GM23338 (cell line): ENCODE measurements at regions not wholly inside any gene's neighbourhood (a gene's known extent, or its start where the extent isn't known, plus 50 kb on each side); places are given as distances from the start of the nearest gene placed in this dataset.

Source experiments
- ATAC-seq: fragments of 200-7000 bp; cut with Tn5 transposase; 3 replicates; pipeline ENCODE4 v1.9.1; 2020
- DNase-seq: peaks from one replicate; pipeline ENCODE4 v3.0.0-alpha.2; 2015; ENCODE audit warnings: low spot score
- H2AFZ ChIP-seq: fragments of 200-600 bp; sonication (generic); 2 replicates; pipeline ENCODE4 v1.8.0; 2016; ENCODE audit warnings: antibody characterized with exemption, mild to moderate bottlenecking, moderate library complexity
- H3F3A ChIP-seq: fragments of 200-600 bp; sonication (generic); replicated peaks from 2 replicates; pipeline ENCODE4 v1.8.0; 2017; ENCODE audit warnings: antibody characterized with exemption, mixed run types, low read depth
- H3K27ac ChIP-seq: fragments of 200-600 bp; sonication (generic); 2 replicates; pipeline ENCODE4 v1.6.1; 2016; ENCODE audit warnings: low read depth
- H3K27me3 ChIP-seq: fragments of 200-600 bp; sonication (generic); 2 replicates; pipeline ENCODE4 v1.8.0; 2016; ENCODE audit warnings: mild to moderate bottlenecking, mixed run types, moderate library complexity; ENCODE audit not compliant: insufficient read depth
- H3K36me3 ChIP-seq: fragments of 200-600 bp; sonication (generic); 2 replicates; pipeline ENCODE4 v1.8.0; 2016; ENCODE audit warnings: mild to moderate bottlenecking; ENCODE audit not compliant: insufficient read depth
- H3K4me1 ChIP-seq: fragments of 200-600 bp; sonication (generic); 2 replicates; pipeline ENCODE4 v1.8.0; 2016; ENCODE audit warnings: mild to moderate bottlenecking, moderate library complexity; ENCODE audit not compliant: insufficient read depth
- H3K4me2 ChIP-seq: fragments of 200-600 bp; sonication (generic); 2 replicates; pipeline ENCODE4 v1.7.1; 2017; ENCODE audit warnings: mixed run types
- H3K4me3 ChIP-seq: fragments of 200-600 bp; sonication (generic); 2 replicates; pipeline ENCODE4 v1.6.1; 2016; ENCODE audit warnings: mixed run types
- H3K79me2 ChIP-seq: fragments of 200-600 bp; sonication (generic); replicated peaks from 2 replicates; pipeline ENCODE4 v1.8.0; 2017; ENCODE audit warnings: mild to moderate bottlenecking; ENCODE audit not compliant: insufficient read depth
- H3K9me2 ChIP-seq: fragments of 200-600 bp; sonication (generic); 2 replicates; pipeline ENCODE4 v1.8.0; 2017; ENCODE audit not compliant: insufficient read depth
- H4K20me1 ChIP-seq: fragments of 200-600 bp; sonication (generic); replicated peaks from 2 replicates; pipeline ENCODE4 v1.8.0; 2017; ENCODE audit warnings: mild to moderate bottlenecking; ENCODE audit not compliant: insufficient read depth
- H3K27ac Mint-ChIP-seq: 2 replicates; pipeline ENCODE4 v1.8.0; 2020; ENCODE audit warnings: inconsistent platforms, mild to moderate bottlenecking, moderate library complexity, mixed read lengths
- H3K27me3 Mint-ChIP-seq: 3 replicates; pipeline ENCODE4 v1.8.0; 2022; ENCODE audit warnings: low read depth, mild to moderate bottlenecking, moderate library complexity, mixed read lengths, inconsistent platforms; ENCODE audit not compliant: insufficient read depth, poor library complexity
- H3K36me3 Mint-ChIP-seq: 3 replicates; pipeline ENCODE4 v1.8.0; 2021; ENCODE audit warnings: low read depth, mild to moderate bottlenecking, inconsistent platforms, moderate library complexity, mixed read lengths
- H3K4me1 Mint-ChIP-seq: 3 replicates; pipeline ENCODE4 v1.8.0; 2020; ENCODE audit warnings: mild to moderate bottlenecking, inconsistent platforms, mixed read lengths
- H3K4me3 Mint-ChIP-seq: 3 replicates; pipeline ENCODE4 v1.8.0; 2021; ENCODE audit warnings: moderate library complexity, mild to moderate bottlenecking, inconsistent platforms, mixed read lengths
- H3K9me3 Mint-ChIP-seq: 3 replicates; pipeline ENCODE4 v1.8.0; 2020; ENCODE audit warnings: moderate library complexity, mild to moderate bottlenecking, inconsistent platforms, mixed read lengths
- CREB1 ChIP-seq: fragments of 250-450 bp; sonication (Bioruptor Pico); IDR thresholded peaks from 2 replicates; pipeline ENCODE4 v1.5.0; 2020; ENCODE audit warnings: low read depth, mild to moderate bottlenecking, moderate library complexity
- EZH2 ChIP-seq: fragments of 200-600 bp; sonication (generic); IDR thresholded peaks from one replicate; pipeline ENCODE4 v1.8.0; 2017; ENCODE audit warnings: antibody characterized with exemption, mild to moderate bottlenecking, low read depth; ENCODE audit not compliant: unreplicated experiment
- EZH2phosphoT487 ChIP-seq: fragments of 200-600 bp; sonication (generic); IDR thresholded peaks from one replicate; pipeline ENCODE4 v1.8.1; 2018; ENCODE audit warnings: antibody characterized with exemption; ENCODE audit not compliant: unreplicated experiment
- JUNB ChIP-seq: IDR thresholded peaks from one replicate; pipeline ENCODE4 v1.6.1; 2016; ENCODE audit warnings: antibody characterized with exemption; ENCODE audit not compliant: unreplicated experiment
- NANOG ChIP-seq: IDR thresholded peaks from 2 replicates; pipeline ENCODE4 v1.6.1; 2016; ENCODE audit warnings: antibody characterized with exemption, borderline replicate concordance
- POLR2AphosphoS5 ChIP-seq: IDR thresholded peaks from 2 replicates; pipeline ENCODE4 v1.6.1; 2016; ENCODE audit warnings: antibody characterized with exemption, low read depth
- STAT1 ChIP-seq: IDR thresholded peaks from one replicate; pipeline ENCODE4 v1.6.1; 2016; ENCODE audit warnings: antibody characterized with exemption; ENCODE audit not compliant: unreplicated experiment
- ZNF114 ChIP-seq: fragments of 250-450 bp; sonication (Bioruptor Pico); IDR thresholded peaks from 2 replicates; pipeline ENCODE4 v1.5.0; 2020; ENCODE audit warnings: mild to moderate bottlenecking, moderate library complexity
- ZNF331 ChIP-seq: fragments of 250-450 bp; sonication (Bioruptor Pico); IDR thresholded peaks from 2 replicates; pipeline ENCODE4 v1.5.0; 2020; ENCODE audit warnings: low read depth, mild to moderate bottlenecking, moderate library complexity
- ZNF462 ChIP-seq: fragments of 250-450 bp; sonication (Bioruptor Pico); IDR thresholded peaks from 2 replicates; pipeline ENCODE4 v1.5.0; 2020; ENCODE audit warnings: mild to moderate bottlenecking, moderate library complexity
- TF ChIP-seq, protein P1 (sequence below): IDR thresholded peaks from 2 replicates; pipeline ENCODE4 v1.6.1; 2016; ENCODE audit warnings: antibody characterized with exemption

GRCh38 chr20:50391444-50392137, 118.6 kb upstream of the PTPN1 start:
- Histone ChIP-seq H3K4me3 (no peak overlapping the region), H4K20me1 (no peaks in the 10 kb centered on the region), H3K36me3 (no peaks in the 10 kb centered on the region), H3K27me3 (no peaks in the 10 kb centered on the region), H3K27ac (no peak overlapping the region), H3K79me2 (no peaks in the 10 kb centered on the region), H3K4me2 (no peak overlapping the region), H3K9me2 (no peaks in the 10 kb centered on the region), H2AFZ (no peak overlapping the region), H3K4me1 (no peaks in the 10 kb centered on the region), H3F3A (no peaks in the 10 kb centered on the region)
- ATAC-seq (no peak), DNase-seq (no peak)
- H3K27ac Mint-ChIP-seq, result no peak overlapping the region
- TF ChIP-seq, protein P1, sequence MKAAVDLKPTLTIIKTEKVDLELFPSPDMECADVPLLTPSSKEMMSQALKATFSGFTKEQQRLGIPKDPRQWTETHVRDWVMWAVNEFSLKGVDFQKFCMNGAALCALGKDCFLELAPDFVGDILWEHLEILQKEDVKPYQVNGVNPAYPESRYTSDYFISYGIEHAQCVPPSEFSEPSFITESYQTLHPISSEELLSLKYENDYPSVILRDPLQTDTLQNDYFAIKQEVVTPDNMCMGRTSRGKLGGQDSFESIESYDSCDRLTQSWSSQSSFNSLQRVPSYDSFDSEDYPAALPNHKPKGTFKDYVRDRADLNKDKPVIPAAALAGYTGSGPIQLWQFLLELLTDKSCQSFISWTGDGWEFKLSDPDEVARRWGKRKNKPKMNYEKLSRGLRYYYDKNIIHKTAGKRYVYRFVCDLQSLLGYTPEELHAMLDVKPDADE, result no peak
- H3K4me3 Mint-ChIP-seq, result no peak overlapping the region
- no peaks in the 10 kb centered on the region for H3K9me3 Mint-ChIP-seq
- H3K27me3 Mint-ChIP-seq, result peaks cover 5% of the 10 kb centered on the region
- no peaks in the 10 kb centered on the region; the same call in 2 of the 3 replicates for H3K4me1 Mint-ChIP-seq
- no peaks in the 10 kb centered on the region for H3K36me3 Mint-ChIP-seq

GRCh38 chr20:50392138-50392866, 117.9 kb upstream of the PTPN1 start:
- Mint-ChIP-seq H3K9me3 (no peaks in the 10 kb centered on the region), H3K36me3 (no peaks in the 10 kb centered on the region), H3K4me3 (no peak overlapping the region), H3K4me1 (no peaks in the 10 kb centered on the region; the same call in 2 of the 3 replicates), H3K27me3 (peaks cover 4% of the 10 kb centered on the region), H3K27ac (no peak overlapping the region)
- ATAC-seq, result no peak
- Histone ChIP-seq H3K4me3 (no peak overlapping the region), H3K4me1 (no peaks in the 10 kb centered on the region), H3K4me2 (no peak overlapping the region), H3K27me3 (no peaks in the 10 kb centered on the region), H4K20me1 (no peaks in the 10 kb centered on the region), H3F3A (no peaks in the 10 kb centered on the region), H2AFZ (no peak overlapping the region), H3K9me2 (no peaks in the 10 kb centered on the region), H3K79me2 (no peaks in the 10 kb centered on the region), H3K27ac (no peak overlapping the region), H3K36me3 (no peaks in the 10 kb centered on the region)
- no peak for DNase-seq
- no peak for TF ChIP-seq CREB1 (CRISPR knock-in tag)
- TF ChIP-seq, protein P1, result no peak
- TF ChIP-seq NANOG, result no peak
- no peak for TF ChIP-seq ZNF331 (CRISPR knock-in tag)
- TF ChIP-seq STAT1, result no peak
- no peak for TF ChIP-seq JUNB
- no peak for TF ChIP-seq EZH2phosphoT487
- no peak for TF ChIP-seq POLR2AphosphoS5
- TF ChIP-seq EZH2, result no peak
- TF ChIP-seq ZNF462, result no peak
- TF ChIP-seq ZNF114 (CRISPR knock-in tag), result no peak
